HG03175 (cell line): ENCODE measurements at regions not wholly inside any gene's neighbourhood (a gene's known extent, or its start where the extent isn't known, plus 50 kb on each side); places are given as distances from the start of the nearest gene placed in this dataset.
"Not testable (repeated sequence)": the region's sequence is repeated elsewhere in the genome, so short reads cannot be mapped to it uniquely, and the experiment has no call there.

ENCODE experiments used
- ATAC-seq: cut with Tn5 transposase; IDR thresholded peaks from one replicate; pipeline ENCODE4 v1.9.1; 2021; ENCODE audit warnings: mild to moderate bottlenecking, moderate library complexity; ENCODE audit not compliant: unreplicated experiment

- ATAC-seq: no peak
Measured at GRCh38 chr18:10077986-10078385, 164.2 kb downstream of the VAPA start.

GRCh38 chr18:10080372-10080771 lies 166.6 kb downstream of the VAPA start:
- no peak for ATAC-seq

- ATAC-seq: no peak
Measured at GRCh38 chr18:10081492-10081891, 167.7 kb downstream of the VAPA start.

- no peak for ATAC-seq
Measured at GRCh38 chr18:10085416-10085815, 171.6 kb downstream of the VAPA start.

- no peak for ATAC-seq
Measured at GRCh38 chr18:10085876-10086275, 172.1 kb downstream of the VAPA start.

GRCh38 chr18:10086458-10087210 lies 172.8 kb downstream of the VAPA start:
- no peak for ATAC-seq

- ATAC-seq: no peak
Measured at GRCh38 chr18:10088734-10089133, 174.9 kb downstream of the VAPA start.

GRCh38 chr18:10089881-10090280 lies 176.1 kb downstream of the VAPA start:
- no peak for ATAC-seq

- no peak for ATAC-seq
Measured at GRCh38 chr18:10090668-10091067, 176.9 kb downstream of the VAPA start.

GRCh38 chr18:10093445-10093844 lies 179.6 kb downstream of the VAPA start:
- ATAC-seq: no peak

GRCh38 chr18:10094154-10094553 lies 180.3 kb downstream of the VAPA start:
- ATAC-seq: no peak

- no peak for ATAC-seq
Measured at GRCh38 chr18:10094655-10095054, 180.8 kb downstream of the VAPA start.

- no peak for ATAC-seq
Measured at GRCh38 chr18:10095356-10095755, 181.5 kb downstream of the VAPA start.

- ATAC-seq: no peak
Measured at GRCh38 chr18:10099539-10100140, 185.8 kb downstream of the VAPA start.

- ATAC-seq: no peak
Measured at GRCh38 chr18:10100196-10100595, 186.4 kb downstream of the VAPA start.

GRCh38 chr18:10100941-10101701 lies 187.3 kb downstream of the VAPA start:
- ATAC-seq: no peak

GRCh38 chr18:10101729-10102128 lies 187.9 kb downstream of the VAPA start:
- ATAC-seq: no peak

GRCh38 chr18:10105118-10105517 lies 191.3 kb downstream of the VAPA start:
- not testable (repeated sequence) for ATAC-seq

- no peak for ATAC-seq
Measured at GRCh38 chr18:10111191-10111590, 197.4 kb downstream of the VAPA start.

- no peak for ATAC-seq
Measured at GRCh38 chr18:10111944-10112343, 198.1 kb downstream of the VAPA start.

- no peak for ATAC-seq
Measured at GRCh38 chr18:10113121-10114022, 199.6 kb downstream of the VAPA start.
